ENCODE measurements at regions not wholly inside any gene's neighbourhood (a gene's known extent, or its start where the extent isn't known, plus 50 kb on each side); places are given as distances from the start of the nearest gene placed in this dataset.

GRCh38 chr2:88871336-88871735 lies 179.9 kb downstream of the RPIA start:
- DNase-seq (ENCODE audit: low read depth, low spot score) (no peak), FAIRE-seq (no peak)
- peaks cover 10 to 22% of the 10 kb centered on the region in 2 experiments for H3K27me3 ChIP-seq (ENCODE audit: control insufficient read depth in 2 of 2, insufficient read depth in 2 of 2, low read length in 2 of 2)
- H3K9me1 ChIP-seq (replicated peaks; ENCODE audit: control insufficient read depth, extremely low read depth, insufficient read depth, low read length): no peaks in the 10 kb centered on the region
- H3K4me2 ChIP-seq (ENCODE audit: insufficient read depth, low read length): no peak overlapping the region
- H3K79me2 ChIP-seq (ENCODE audit: control insufficient read depth, insufficient read depth, low read length): no peaks in the 10 kb centered on the region
- BruUV-seq (replicated peaks): no TSS peak
- TF ChIP-seq JUN (IDR thresholded peaks at IDR 0.05; ENCODE audit: borderline replicate concordance, insufficient read depth, insufficient read length, low read depth) (no peak), CTCF (IDR thresholded peaks at IDR 0.05; ENCODE audit: extremely low read depth in 1 of 2, insufficient read depth in 1 of 2, low read depth in 1 of 2, low read length in 2 of 2) (no peak), EZH2 (IDR thresholded peaks at IDR 0.05; ENCODE audit: borderline replicate concordance, low read depth, low read length, severe bottlenecking) (no peak), GATA2 (IDR thresholded peaks at IDR 0.05; ENCODE audit: insufficient read depth, insufficient read length, low read depth, low read length) (no peak), FOS (IDR thresholded peaks at IDR 0.05; ENCODE audit: borderline replicate concordance, insufficient read depth, low read length) (no peak), MAX (IDR thresholded peaks at IDR 0.05; ENCODE audit: insufficient read depth, insufficient read length) (no peak), POLR2A (IDR thresholded peaks at IDR 0.05; ENCODE audit: low read depth, low read length) (no peak), MYC (IDR thresholded peaks at IDR 0.05; ENCODE audit: low read depth, low read length) (no peak), POLR2AphosphoS5 (IDR thresholded peaks at IDR 0.05; ENCODE audit: insufficient read depth, low read depth, low read length) (no peak)
- no peaks in the 10 kb centered on the region for H3K9me3 ChIP-seq (replicated peaks; ENCODE audit: control insufficient read depth, insufficient read depth, low read length)
- H4K20me1 ChIP-seq (replicated peaks; ENCODE audit: control insufficient read depth, extremely low read depth, insufficient read depth, low read length): no peaks in the 10 kb centered on the region
- no peak overlapping the region for H3K9ac ChIP-seq (replicated peaks; ENCODE audit: extremely low read depth, insufficient read depth, low read length)
- H3K36me3 ChIP-seq (ENCODE audit: control insufficient read depth in 2 of 2, extremely low read depth in 1 of 2, insufficient read depth in 2 of 2, low read length in 2 of 2): no peaks in the 10 kb centered on the region
- H3K4me1 ChIP-seq (ENCODE audit: control insufficient read depth, extremely low read depth, insufficient read depth, low read length): no peaks in the 10 kb centered on the region
- dilution Hi-C loops (cut with MboI; ENCODE audit: extremely low pct_ligation_motif_present, low sequenced_read_pairs) (no loop called here), intact Hi-C loops (cut with micrococcal nuclease) (loop anchor here (5.0 to 10.0 kb wide), 3 partner anchors 39 to 273 kb away; no protein-coding TSS in a partner anchor)
- POLR2A ChIA-PET: no interaction called here
- no peak overlapping the region for H3K27ac ChIP-seq (ENCODE audit: insufficient read depth, low read depth, low read length)
- CTCF ChIA-PET: interaction anchor here (1.0 to 2.7 kb wide), 4 partner anchors 9 to 58 kb away, joined by 3 to 23 read pairs (median 10); no protein-coding TSS in a partner anchor
- H3K4me3 ChIP-seq (replicated peaks in 1 of 3; ENCODE audit: insufficient read depth in 1 of 3, low read depth in 1 of 3, low read length in 3 of 3): no peak overlapping the region
- no peak overlapping the region for H2AFZ ChIP-seq (ENCODE audit: low read depth, low read length)
